Gastroesophageal sphincter (tissue), 3 donors: ENCODE measurements at regions not wholly inside any gene's neighbourhood (a gene's known extent, or its start where the extent isn't known, plus 50 kb on each side); places are given as distances from the start of the nearest gene placed in this dataset.

Source experiments
- CTCF ChIP-seq, 4 experiments: fragments of 200-600 bp in 2 of 4; fragments of 450-650 bp in 2 of 4; sonication (generic) in 1 of 4; IDR thresholded peaks; one replicate each; pipeline ENCODE4 v1.5.1; 2017 to 2019; ENCODE audit warnings: antibody characterized with exemption in 4 of 4, mild to moderate bottlenecking in 2 of 4, moderate library complexity in 2 of 4
- POLR2A ChIP-seq, 2 donors: fragments of 450-650 bp; IDR thresholded peaks; one replicate each; pipeline ENCODE4 v1.6.1; 2017; ENCODE audit warnings: antibody characterized with exemption in 2 of 2, mild to moderate bottlenecking in 2 of 2, moderate library complexity in 1 of 2

GRCh38 chr3:110504901-110505300, 566.7 kb upstream of the NECTIN3 start:
- TF ChIP-seq CTCF (IDR thresholded peaks at IDR 0.05) (no peak), POLR2A (IDR thresholded peaks at IDR 0.05) (no peak)
